SW480 (cell line): ENCODE measurements at regions not wholly inside any gene's neighbourhood (a gene's known extent, or its start where the extent isn't known, plus 50 kb on each side); places are given as distances from the start of the nearest gene placed in this dataset.

Experiments used
- DNase-seq: peaks from one replicate; pipeline ENCODE4 v3.0.0-alpha.2; 2016; ENCODE audit warnings: low spot score

GRCh38 chr7:46009211-46009610 is 88.1 kb upstream of the IGFBP3 start:
- no peak for DNase-seq

GRCh38 chr7:46007990-46008643 is 87.0 kb upstream of the IGFBP3 start:
- DNase-seq, result no peak

DNA sequence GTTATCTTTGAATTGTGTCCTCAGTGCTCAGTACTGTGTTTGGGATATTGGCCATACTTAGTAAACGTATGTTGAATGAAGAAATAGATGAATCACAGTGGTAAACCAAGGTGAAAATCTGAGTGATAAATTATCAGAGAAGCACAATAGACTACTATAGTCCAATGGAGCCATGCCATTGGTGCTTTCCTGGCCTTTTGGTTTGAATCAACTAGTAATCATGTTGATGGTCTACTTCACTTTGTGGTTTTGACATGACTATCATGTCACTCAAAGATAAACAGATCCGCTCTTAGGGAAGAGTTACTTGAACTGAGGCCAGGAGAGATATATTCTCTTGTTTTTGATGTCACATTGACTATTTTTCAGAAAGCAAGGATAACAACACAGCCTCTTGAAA is 86.1 kb upstream of the IGFBP3 start:
- no peak for DNase-seq

DNA sequence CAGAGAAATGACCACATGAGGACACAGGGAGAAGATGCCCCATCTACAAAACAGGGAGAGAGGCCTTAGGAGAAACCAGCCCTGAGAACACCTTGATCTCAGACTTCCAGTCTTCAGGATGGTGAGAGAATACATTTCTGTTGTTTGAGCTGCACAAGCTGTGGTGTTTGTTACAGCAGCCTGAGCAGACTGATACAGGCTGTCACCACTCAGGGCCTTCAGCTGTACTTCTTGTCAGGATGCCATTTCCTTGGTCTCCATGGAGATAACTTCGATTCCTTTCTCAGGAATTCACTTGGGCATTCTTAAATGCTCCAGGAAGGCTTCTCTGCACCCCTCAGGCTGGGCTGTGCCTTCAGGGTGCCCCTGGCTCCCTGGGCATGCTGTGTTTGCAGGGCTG is 85.7 kb upstream of the IGFBP3 start:
- no peak for DNase-seq

DNA sequence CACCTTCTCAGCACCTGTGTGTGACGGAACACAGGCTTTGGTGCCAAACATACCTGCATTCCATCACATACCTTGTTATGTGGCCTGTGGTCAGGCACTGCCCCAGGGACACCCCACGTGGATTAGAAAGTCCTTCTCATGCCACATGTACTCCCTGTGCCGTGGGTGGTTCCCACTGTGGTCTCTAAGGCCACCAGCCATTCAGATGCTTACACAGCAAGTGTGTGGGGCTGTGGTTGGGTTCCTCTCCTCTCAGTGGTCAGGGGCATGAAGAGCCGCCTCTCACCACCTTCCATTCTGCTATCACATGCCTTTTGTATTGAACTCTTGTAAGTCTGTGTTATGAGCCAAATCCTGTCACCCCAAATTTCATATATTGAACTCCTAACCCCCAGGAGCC is 85.1 kb upstream of the IGFBP3 start:
- DNase-seq, result no peak

GRCh38 chr7:46004965-46005364 is 83.9 kb upstream of the IGFBP3 start:
- DNase-seq, result no peak

DNA sequence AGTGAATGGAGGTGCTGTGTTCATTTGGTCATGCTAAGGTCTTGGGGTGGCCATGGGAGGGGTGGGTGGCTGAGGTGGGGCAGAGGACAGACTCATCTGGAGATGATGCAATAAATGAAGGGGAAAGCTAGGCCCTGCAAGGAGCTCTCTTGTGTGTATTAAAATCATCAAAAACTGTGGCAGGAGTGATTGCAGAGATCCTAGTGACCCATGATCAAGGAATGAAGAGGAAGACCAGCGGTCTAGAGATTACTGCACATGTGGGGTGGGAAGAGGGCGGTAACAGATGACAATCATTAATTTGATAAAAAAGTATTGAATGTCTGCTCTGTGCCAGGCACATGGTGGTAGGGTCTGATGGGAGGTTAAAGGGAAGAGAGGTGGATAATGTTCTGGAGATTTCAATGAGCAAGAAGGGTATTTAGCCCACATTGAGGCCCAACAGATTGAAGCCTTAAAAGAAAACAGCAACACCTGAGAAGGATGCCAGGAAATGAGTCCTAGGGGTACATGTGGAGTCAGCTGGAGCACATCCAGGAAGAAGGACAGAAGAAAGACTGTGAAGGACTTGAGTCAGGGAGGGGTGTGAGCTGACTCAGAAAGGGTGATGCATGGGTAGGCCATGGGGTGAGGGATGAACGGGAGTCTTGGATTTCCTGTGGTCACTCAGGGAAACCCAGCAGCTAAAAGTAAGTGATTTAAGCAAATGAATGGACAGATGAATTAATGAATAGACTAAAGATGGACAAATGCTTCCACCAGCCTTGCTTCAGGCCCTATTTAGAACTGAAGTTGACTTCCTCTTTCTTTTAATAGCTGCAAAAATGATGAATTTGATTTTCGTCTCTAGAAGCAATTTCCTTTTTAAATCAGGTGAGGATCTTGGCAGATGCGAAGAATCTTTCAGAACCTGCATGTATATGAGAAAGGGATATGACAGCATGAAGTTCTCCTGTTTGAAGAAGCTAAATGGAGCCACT is 83.1 kb upstream of the IGFBP3 start:
- peak; percentile 23 for DNase-seq

GRCh38 chr7:46003161-46003560 is 82.1 kb upstream of the IGFBP3 start:
- no peak for DNase-seq

GRCh38 chr7:46000513-46000912 is 79.4 kb upstream of the IGFBP3 start:
- DNase-seq, result no peak

GRCh38 chr7:45999541-45999940 is 78.5 kb upstream of the IGFBP3 start:
- DNase-seq, result no peak

DNA sequence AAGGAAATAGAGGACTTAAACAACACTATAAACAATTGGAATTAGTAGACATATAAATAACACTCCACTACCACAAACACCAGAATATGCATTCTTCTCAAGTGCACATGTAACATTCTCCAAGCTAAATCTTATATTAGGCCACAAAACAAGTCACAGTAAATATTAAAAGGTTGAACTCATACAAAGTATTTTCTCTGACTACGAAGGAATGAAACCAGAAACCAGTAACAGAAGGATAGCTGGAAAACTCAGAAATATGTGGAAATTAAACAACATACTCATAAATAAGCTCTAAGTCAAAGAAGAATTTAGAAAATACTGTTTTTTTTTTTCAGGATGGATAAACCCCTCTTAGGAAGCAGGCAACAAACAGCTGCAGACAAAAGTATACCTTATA is 77.4 kb upstream of the IGFBP3 start:
- no peak for DNase-seq

- DNase-seq, result no peak
Measured at GRCh38 chr7:45993621-45994020, 72.5 kb upstream of the IGFBP3 start.

DNA sequence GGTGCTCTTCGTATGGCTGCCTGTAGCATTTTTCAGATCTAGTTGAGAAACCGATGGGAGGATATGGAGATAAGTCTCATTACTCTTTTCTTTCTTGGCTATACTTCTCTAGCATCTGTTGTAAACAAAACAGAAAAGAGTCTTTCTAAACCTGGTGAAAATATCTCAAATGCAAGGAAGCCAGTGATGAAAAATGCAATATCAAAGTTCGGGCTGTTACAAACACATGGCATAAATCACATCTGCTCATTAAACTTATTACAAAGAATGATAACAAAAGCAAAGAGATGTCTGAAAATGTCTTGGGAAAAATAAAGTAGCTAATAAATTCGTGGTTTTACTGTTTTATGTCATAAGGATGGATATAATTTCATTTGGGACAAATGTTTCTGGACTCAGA is 71.8 kb upstream of the IGFBP3 start:
- DNase-seq, result no peak

DNA sequence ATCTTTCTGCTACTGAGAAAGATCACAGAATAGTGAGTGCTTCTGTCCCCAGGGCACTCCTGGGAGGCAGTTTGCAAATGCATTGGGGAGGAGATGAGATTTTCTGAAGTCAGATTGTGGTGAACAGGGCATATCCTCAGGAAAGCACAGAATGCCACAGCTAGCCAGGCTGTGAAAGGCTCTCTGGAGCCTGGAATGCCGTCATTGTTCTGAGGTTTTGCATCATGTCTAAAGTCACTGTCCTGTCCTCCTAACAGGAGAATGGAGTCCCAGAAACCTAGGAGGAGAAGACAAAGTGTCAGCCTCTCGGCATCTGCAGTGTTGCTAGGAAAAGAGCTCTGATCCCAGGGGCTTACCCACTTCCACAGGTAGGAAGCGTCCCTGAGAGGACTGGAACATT is 69.2 kb upstream of the IGFBP3 start:
- no peak for DNase-seq

DNA sequence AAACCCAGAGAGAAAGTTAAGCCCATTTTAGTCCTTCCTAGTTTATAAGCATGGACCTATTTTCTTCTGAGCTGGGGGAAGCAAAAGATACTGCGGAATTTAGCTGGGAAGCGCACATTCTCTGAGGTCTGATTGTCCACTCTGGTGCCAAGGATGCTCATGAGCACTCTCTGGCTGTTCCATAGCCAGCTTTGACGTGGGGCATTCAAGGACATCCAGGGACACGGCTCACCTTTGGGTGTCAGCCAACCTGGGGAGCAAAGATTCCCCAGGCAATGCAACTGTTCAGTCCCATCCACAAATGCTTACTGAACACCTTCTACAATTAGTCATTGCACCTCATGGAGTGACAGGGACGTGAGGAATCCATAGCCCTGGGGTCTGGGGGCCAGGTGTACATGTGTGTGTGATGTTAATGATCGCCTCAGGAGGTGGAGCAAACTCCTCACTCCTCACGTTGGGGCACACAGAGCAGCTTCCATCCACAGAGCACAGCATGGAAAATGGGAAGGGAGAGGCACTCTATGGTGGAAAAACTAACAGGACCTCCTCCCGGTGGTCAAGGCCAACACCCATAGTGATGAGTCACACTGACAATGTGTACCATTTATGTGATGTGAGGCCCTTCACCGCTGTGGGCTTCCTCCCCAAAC is 67.5 kb upstream of the IGFBP3 start:
- no peak for DNase-seq

- no peak for DNase-seq
Measured at GRCh38 chr7:45987521-45988290, 66.6 kb upstream of the IGFBP3 start.

- no peak for DNase-seq
Measured at GRCh38 chr7:45986355-45987298, 65.6 kb upstream of the IGFBP3 start.

- no peak for DNase-seq
Measured at GRCh38 chr7:45985902-45986301, 64.8 kb upstream of the IGFBP3 start.

- peak; percentile 73 for DNase-seq
Measured at GRCh38 chr7:45984386-45985295, 63.6 kb upstream of the IGFBP3 start.

DNA sequence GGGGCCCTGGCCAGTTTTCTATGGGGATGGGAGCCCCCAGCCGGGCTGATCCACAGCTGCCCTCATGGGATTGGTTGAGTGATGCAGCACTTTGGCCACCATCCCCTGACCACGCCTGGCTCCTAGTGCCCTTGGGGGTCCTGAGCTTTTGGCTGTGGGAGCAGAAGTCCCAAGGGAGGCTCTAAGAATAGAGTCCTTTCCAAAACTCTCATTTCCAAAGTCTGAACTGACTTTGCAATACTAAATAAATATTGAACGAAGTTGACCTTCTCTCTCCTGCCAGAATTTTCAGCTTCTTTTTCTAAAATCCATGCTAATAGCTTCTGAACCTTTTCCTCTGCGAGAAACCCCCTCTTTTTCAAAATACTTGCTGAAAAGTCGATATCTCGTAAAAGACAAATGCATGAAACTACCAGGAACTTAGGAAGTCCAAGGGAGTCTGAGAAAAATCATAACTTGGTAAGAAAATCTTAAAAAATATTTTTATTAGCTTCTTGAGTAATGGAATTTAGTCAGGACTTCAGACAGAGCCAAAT is 62.7 kb upstream of the IGFBP3 start:
- no peak for DNase-seq
